Uterus (tissue), 3 donors: ENCODE measurements at regions not wholly inside any gene's neighbourhood (a gene's known extent, or its start where the extent isn't known, plus 50 kb on each side); places are given as distances from the start of the nearest gene placed in this dataset.

Experiments
- DNase-seq, 2 donors: peaks; one replicate each; pipeline ENCODE4 v3.0.0-alpha.2; 2019 to 2020
- H3K27ac ChIP-seq, 2 donors: fragments of 200-600 bp; sonication (generic); 1 replicate in 1 of 2; 2 replicates in 1 of 2; pipeline ENCODE4 v1.5.1; 2016 to 2018
- H3K27me3 ChIP-seq, 2 donors: fragments of 200-600 bp; sonication (generic); one replicate each; pipeline ENCODE4 v1.5.1; 2018 to 2019; ENCODE audit warnings: control low read depth in 1 of 2
- H3K36me3 ChIP-seq, 2 donors: fragments of 200-600 bp; sonication (generic); one replicate each; pipeline ENCODE4 v1.5.1; 2019; ENCODE audit warnings: control low read depth in 1 of 2
- H3K4me1 ChIP-seq, 2 donors: fragments of 200-600 bp; sonication (generic); one replicate each; pipeline ENCODE4 v1.5.1; 2018 to 2019; ENCODE audit warnings: control low read depth in 1 of 2
- H3K4me3 ChIP-seq, 2 donors: fragments of 200-600 bp; sonication (generic); 1 replicate in 1 of 2; 2 replicates in 1 of 2; pipeline ENCODE4 v1.5.1; 2018 to 2019; ENCODE audit warnings: mild to moderate bottlenecking in 1 of 2
- H3K9me3 ChIP-seq, 2 donors: fragments of 200-600 bp; sonication (generic); one replicate each; pipeline ENCODE4 v1.5.1; 2019; ENCODE audit warnings: control low read depth in 1 of 2
- CTCF ChIP-seq, 4 experiments: fragments of 200-600 bp in 2 of 4; fragments of 450-650 bp in 2 of 4; sonication (generic) in 2 of 4; IDR thresholded peaks; one replicate each; pipeline ENCODE4 v1.5.1; 2016 to 2019; ENCODE audit warnings: antibody characterized with exemption in 4 of 4, mild to moderate bottlenecking in 2 of 4, moderate library complexity in 1 of 4
- POLR2A ChIP-seq, 2 donors: fragments of 450-650 bp; IDR thresholded peaks; one replicate each; pipeline ENCODE4 v1.6.1; 2016; ENCODE audit warnings: antibody characterized with exemption in 2 of 2, mild to moderate bottlenecking in 1 of 2, moderate library complexity in 1 of 2
- intact Hi-C: fragments of 100-400 bp; cut with DNase I; formaldehyde crosslinking; loops from one replicate; pipeline ENCODE4 v1.15.1; 2023; ENCODE audit warnings: low total_unique reads
- donor health status: DM: yes; HTN: yes; CAD: no.

DNA sequence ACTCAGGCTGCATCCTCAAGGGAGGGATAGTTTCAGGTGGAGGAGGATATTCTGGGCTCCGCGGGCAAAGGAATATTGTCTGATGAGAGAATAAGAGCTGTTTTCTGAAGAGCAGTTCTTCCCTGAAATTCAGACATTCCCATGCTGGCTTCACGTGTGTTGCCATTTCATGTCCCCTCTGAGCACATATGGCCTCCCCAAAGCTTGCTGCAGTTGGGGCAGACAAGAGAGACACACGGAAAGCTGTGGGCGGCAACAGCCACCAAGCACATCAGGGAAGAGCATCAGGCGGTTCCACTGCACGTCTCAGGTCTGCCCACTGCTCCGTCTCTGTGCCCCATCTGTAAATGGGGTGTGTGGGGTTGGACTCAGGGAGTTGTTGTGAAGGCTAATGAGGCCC, 247.5 kb upstream of the TSHZ3 start:
- Histone ChIP-seq H3K4me1 (no peaks in the 10 kb centered on the region), H3K9me3 (no peaks in the 10 kb centered on the region), H3K4me3 (no peak overlapping the region), H3K27me3 (no peaks in the 10 kb centered on the region), H3K27ac (no peak overlapping the region), H3K36me3 (no peaks in the 10 kb centered on the region)
- TF ChIP-seq CTCF (IDR thresholded peaks at IDR 0.05) (no peak), POLR2A (IDR thresholded peaks at IDR 0.05) (no peak)
- intact Hi-C loops = no loop called here
- DNase-seq = no peak

GRCh38 chr19:31597616-31598015, 248.4 kb upstream of the TSHZ3 start:
- DNase-seq = no peak
- H3K27me3 ChIP-seq = no peaks in the 10 kb centered on the region
- H3K27ac ChIP-seq = no peak overlapping the region
- no peaks in the 10 kb centered on the region for H3K4me1 ChIP-seq
- no peaks in the 10 kb centered on the region for H3K36me3 ChIP-seq
- H3K4me3 ChIP-seq = no peak overlapping the region
- TF ChIP-seq POLR2A (IDR thresholded peaks at IDR 0.05) = no peak
- TF ChIP-seq CTCF (IDR thresholded peaks at IDR 0.05) = no peak
- H3K9me3 ChIP-seq = no peaks in the 10 kb centered on the region
- intact Hi-C loops = no loop called here

GRCh38 chr19:31598730-31599238, 249.5 kb upstream of the TSHZ3 start:
- intact Hi-C loops = no loop called here
- DNase-seq = no peak
- no peak overlapping the region for H3K27ac ChIP-seq
- no peaks in the 10 kb centered on the region for H3K36me3 ChIP-seq
- H3K4me3 ChIP-seq = no peak overlapping the region
- H3K4me1 ChIP-seq = no peaks in the 10 kb centered on the region
- H3K27me3 ChIP-seq = no peaks in the 10 kb centered on the region
- TF ChIP-seq POLR2A (IDR thresholded peaks at IDR 0.05) = no peak
- TF ChIP-seq CTCF (IDR thresholded peaks at IDR 0.05) = no peak
- H3K9me3 ChIP-seq = no peaks in the 10 kb centered on the region

DNA sequence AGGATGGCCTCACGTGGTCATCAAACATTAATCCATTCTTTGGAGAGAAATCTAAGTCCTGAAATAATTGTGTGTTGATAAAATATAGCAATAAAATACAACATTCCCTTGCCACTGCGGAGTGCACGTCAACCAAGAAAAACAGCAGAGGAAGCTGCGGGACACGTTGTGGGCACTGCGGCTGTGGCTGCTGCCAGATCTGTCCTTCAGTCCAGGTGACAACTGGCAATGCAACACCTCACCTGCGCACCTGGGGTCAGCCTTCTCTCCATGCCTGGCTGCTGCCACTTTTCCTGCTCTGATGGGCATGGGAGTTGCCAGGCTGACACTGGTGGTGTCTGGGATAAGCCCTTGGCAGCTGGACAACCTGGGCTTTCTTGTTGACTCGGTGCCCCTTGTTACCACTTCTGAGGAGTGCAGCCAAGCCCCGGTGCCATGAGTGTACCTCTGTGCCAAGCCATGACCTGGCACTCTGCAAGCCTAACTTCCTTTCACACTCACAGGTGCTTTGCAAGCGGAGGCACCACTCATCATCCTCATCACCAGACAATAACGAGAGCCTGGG, 251.6 kb upstream of the TSHZ3 start:
- TF ChIP-seq CTCF (IDR thresholded peaks at IDR 0.05) (no peak), POLR2A (IDR thresholded peaks at IDR 0.05) (no peak)
- H3K36me3 ChIP-seq = no peaks in the 10 kb centered on the region
- no peak overlapping the region for H3K27ac ChIP-seq
- no peaks in the 10 kb centered on the region for H3K9me3 ChIP-seq
- no peak for DNase-seq
- intact Hi-C loops = no loop called here
- no peak overlapping the region for H3K4me3 ChIP-seq
- H3K4me1 ChIP-seq = no peaks in the 10 kb centered on the region
- no peaks in the 10 kb centered on the region for H3K27me3 ChIP-seq

DNA sequence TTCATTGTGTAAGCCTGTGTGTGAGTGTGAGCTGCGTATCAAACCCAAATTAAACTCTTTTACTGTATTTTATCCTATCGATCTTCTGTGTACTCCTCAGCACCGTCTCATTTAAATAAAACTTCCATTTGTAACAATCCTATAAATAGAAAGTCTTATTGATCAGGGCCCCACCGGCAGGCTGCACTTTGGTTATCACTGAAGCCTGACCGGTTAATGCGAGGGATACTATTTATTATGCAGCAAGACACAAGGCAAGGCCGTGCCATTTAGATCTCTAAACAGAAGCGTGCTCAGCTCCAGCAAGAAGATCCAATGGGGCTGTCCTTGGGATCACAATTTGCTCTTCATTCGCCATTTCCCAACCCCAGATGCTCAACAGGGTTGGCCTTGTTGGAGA, 252.6 kb upstream of the TSHZ3 start:
- Histone ChIP-seq H3K4me3 (no peak overlapping the region), H3K27me3 (no peaks in the 10 kb centered on the region), H3K9me3 (no peaks in the 10 kb centered on the region), H3K36me3 (no peaks in the 10 kb centered on the region), H3K4me1 (no peaks in the 10 kb centered on the region), H3K27ac (no peak overlapping the region)
- no peak for DNase-seq
- TF ChIP-seq POLR2A (IDR thresholded peaks at IDR 0.05) = no peak
- no peak for TF ChIP-seq CTCF (IDR thresholded peaks at IDR 0.05)
- intact Hi-C loops = no loop called here
